Stimulated activated CD8-positive, alpha-beta memory T cell treated with anti-CD3 and anti-CD28 coated beads, Interleukin-7, amount 100 ng/mL, for 24 hours (primary cell): ENCODE measurements at regions not wholly inside any gene's neighbourhood (a gene's known extent, or its start where the extent isn't known, plus 50 kb on each side); places are given as distances from the start of the nearest gene placed in this dataset.

ENCODE experiments used
- DNase-seq: peaks from one replicate; pipeline ENCODE4 v3.0.0-alpha.2; 2020; ENCODE audit warnings: low read depth

DNA sequence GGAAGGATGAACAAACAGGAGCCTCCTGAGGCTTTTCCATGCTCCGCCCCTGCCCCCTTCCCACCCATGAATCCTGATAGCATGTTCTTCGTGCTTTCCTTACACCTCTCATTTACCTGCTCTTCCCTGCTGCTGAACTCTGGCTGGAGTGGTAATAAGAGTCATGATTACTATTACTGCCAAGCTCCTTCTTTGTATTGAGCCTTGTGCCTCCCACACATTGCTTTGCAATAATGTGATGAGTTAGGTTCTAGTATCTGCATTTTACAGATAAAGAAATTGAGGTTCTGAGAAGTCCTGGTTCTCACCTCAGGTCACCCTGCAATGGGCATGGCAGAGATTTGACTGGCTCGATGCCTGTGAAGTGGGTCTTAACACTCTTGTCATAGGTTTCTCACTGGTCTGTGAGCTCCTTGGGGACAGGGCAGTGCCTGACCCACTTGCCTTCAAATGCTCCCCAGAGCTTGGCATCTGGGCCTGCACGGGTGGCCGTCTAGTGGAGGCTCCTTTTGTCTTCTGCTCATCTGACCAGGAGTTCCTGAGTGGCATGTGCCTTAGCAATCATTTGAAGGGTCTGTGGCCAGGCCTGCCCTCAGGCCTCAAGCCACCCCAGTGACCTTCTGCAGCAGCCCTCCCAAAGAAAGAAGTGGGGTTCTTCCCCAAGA is 309.2 kb upstream of the ZMIZ1 start:
- DNase-seq: no peak

DNA sequence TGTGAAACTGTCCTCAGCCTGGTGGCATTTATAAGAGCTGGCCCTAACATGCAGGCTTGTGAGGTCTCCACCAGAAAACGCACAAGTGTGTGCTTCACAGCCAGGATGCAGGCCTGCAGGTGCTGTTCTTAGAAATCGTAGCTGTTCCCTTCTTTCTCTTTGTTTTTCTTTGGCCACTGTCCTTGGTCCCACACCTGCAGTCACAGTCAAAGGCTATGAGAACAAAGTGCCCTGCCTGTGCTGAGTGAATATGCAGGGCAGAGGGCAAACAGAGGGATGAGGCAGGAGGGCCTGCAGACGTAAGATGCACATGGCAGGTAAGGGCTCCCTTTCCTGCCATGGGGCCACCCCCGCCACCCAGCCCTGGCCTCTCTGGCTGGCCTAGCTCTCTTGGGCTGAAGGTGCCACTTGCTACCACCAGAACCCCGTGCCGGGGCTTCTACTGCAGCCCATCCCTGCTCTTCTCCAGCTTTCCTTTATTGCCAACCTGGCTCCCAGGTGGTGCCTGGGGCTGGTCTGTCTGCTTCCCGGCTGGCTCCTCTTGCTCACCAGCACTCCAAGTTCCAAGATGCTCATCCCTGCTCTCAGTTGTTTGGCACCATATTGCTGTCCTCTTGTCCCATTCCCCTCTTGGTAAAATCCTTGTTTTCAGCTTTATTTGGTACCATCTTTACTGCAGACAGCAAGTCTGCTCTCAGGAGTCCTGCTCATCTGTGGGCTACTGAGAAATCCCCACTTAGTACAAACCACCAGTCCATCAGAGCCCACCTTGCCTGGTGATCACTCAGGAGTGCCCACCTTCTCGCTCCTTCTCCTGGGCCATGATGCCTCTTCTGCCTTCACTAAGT is 308.1 kb upstream of the ZMIZ1 start:
- no peak for DNase-seq

DNA sequence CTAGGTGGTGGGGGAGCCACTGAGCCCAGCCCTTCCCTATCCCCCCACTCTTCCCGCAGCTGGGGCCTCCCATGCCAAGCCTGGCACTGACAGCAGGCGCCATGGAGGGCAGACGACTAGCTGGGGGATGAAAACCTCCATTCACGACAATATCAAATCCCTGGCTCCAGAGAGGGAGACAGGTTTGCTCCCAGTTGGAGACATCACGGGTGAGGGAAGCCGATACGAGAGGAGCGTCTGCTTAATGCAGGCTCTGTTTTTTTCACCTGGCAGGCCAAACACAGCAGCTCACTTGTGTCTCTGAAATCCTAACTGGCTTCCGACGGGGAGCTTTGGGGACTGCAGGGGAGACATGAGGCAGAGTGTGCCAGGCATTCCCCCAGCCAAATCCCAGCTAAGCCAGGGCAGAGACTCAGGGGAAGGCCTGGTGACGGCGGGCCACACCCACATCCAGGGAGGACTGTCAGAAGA is 307.4 kb upstream of the ZMIZ1 start:
- no peak for DNase-seq

DNA sequence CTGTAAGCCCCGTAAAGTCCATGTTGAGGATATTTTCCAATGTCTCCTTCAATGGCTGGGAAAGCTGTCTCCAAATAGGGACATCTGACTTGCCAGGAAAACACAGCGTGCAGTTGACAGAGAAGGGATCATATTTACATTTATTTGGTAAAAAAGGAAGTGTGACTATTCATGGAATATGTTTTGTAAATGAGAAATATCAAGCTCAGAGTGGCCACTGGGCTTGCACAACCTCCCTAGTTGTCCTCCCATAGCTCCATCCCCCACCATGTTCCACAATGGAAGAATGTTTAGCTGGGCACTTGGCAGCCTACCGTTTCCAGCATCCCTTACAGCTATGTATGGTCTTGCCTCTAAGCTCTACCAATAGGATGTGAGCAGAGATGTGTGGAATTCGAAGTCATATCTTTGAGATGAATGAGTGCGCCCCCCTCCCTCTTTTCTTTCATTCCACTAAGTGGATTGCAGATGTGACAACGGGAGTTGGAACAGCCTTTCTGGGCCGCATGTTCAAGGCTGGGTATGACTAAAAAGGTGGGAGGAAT is 306.6 kb upstream of the ZMIZ1 start:
- no peak for DNase-seq

DNA sequence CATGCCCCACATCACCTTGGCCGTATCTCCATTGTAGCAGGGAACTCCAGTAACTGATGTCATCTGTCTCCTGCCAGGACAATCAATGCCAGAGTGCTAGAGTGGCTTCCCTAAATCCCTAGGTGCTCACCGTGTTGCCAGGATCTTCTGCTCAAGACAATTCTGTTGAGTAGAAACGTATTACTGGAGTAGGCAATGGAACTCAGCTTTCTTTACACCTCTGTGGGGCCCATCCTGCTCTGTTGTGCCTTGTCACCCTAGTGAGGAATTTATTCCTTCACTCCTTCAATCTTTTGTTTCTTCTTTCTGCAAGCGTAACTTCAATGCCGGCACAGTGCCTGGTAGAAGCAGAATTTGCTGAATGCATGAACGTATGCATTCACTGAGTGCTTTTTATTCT is 305.5 kb upstream of the ZMIZ1 start:
- no peak for DNase-seq

DNA sequence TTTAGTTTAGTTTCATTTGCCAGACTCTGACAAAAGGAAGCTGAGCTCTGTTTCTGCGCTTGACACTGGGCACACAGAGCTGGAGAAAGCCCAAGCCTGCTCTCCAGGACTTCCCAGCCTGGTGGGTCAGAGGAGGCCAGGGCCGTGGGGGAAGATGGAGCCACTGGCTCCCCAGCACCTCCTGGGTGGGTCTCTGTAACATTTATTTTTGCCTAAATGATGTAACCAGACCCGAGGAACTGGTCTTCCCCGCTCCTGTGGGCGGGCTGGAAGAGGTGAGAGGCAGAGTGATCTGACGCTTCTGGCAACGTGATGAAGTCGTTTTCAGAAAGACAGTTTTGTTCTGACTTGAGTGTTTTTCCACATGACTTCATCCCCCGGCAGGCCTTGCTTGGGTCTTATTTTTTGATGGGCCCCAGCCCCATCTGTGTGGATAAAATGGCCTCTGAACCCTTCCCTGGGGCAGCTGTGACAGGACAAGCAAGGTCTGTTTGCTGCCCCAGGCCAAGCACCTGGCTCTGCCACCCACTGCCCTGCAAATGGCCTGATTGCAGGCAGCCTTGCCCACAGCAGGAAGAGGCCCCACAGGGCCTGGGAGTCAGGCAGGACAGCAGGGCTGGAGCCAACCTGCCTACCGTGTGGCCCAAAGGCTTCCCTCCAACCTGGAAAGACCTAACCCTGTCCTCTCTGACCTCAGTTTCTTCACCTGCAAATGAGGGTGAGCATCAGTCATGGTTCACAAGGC is 304.9 kb upstream of the ZMIZ1 start:
- DNase-seq: no peak

DNA sequence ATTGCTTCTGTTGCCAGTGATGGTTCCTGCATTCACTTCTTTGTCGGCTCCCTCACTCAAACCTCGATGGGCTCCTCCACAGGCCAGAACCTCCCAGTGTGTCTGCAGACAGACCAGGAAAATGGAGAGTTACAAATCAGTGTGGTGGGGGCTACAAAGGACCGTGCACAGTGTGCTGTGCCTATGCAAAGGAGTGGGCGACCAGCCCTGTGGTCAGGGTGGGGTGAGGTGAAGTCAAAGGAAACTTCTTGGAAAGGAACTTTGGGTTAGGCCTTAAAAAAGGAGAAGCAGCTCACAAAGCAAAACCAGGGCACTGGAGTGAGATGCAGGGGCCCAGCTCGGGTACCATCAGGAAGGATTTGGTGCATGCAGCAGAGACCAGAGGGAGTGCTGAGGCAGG is 304.3 kb upstream of the ZMIZ1 start:
- DNase-seq: no peak

DNA sequence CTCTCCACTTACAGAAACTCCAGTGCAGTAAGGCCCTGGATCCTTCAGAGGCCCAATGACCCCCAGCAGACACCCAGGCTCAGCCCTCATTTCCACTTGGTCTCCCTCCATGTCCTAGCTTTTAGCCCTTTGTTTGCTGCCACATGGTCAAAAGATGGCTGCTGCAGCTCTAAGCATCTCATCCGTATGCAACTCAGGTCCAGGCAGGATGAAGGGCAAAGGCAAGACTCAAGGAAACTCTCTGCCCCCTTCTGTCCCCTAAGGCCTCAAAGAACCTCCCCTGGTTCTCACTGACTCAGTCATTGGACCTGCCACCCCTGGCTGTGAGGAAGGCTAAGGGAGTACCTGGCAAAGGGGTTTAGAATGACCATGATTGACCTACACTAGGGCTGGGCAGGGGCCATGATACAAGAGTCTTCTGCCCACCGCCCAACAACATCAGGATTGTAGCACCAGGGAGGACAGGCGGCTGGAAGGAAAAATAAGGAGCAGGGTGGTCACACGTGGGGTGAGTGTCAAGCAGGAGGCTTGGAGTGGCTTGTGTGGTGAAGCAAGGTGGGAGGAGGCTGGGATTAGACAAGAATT is 303.8 kb upstream of the ZMIZ1 start:
- DNase-seq: no peak

DNA sequence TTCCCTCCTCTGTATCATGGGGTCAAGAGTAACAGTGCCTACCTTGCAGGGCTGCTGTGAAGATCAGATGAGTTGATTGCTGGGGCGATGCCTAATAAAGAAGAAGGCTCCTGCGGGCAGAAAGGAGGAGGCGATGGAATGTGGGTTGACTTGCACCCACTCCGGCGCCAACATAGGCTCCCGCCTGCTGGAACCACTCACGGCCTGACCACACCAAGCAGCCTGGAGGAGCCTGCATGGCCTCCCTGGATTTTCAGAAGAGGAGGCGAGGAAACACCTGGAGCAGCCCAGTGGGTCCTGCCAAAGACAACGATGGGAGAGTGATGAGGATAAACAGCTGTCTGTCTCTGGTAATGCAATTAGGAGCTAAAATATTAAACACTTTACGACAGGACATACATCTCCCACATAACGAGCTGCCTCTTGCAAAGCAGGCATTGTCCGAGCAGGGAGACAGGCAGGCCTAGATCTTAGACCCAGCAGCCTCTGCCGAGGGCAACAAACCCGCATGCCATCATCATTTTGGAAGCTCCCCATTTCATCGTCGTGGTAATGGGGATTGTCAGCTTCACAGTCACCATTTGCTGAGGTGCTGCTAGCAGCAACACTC is 302.9 kb upstream of the ZMIZ1 start:
- DNase-seq: no peak

DNA sequence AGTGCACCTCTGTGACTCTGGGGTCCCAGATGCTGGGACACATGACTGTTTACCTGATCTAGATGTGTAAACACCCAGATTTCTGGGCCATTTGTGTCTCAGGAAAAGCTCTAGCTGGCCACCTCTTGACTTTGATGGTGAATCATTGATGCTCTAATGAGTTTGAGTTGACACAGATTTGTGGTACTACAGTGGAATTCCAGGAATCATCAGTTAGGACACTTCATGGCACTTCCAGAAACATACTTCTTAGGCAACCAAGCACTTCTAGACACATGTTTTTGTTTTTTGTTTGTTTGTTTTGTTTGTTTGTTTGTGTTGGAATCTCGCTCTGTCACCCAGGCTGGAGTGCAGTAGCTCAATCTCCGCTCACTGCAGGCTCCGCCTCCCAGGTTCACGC is 302.2 kb upstream of the ZMIZ1 start:
- DNase-seq: no peak

DNA sequence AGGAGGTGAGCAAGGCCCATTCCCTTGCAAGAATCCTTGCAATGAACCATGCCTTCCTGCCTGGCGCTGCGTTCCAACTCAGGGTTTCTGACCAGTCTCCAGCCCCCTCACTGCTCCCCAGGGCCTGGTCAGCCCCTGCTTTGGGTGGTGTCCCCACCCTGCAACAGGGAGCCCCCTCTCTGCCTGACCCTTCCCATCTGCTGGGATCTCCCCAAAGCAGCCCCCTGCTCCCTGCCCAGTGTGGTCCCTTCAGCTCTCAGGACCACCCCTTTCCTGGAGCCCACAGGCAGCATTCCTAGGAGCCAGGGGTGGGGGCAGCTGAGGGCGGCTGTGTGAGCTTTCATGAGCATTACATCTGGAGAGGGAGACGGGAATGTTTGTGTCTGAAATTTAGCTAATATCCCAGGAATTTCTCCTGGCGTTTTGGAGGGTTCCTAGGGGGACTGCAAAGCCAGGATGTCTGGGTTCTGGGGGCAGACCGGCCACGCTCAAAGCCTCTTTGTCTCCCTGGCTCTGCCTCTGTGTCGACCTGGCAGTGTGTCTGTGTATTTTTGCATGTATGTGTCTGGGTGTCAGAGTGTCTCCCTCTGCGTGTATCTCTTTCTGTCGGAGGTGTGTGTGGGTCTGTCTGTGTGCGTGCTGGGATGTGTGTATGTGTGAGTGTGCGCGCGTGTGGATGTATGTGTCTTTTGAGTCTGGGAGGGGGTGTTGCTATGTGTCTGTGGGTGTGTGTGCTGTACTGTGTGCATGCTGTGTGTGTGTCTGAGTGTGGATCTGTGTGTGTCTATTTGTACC is 300.5 kb upstream of the ZMIZ1 start:
- DNase-seq: no peak

DNA sequence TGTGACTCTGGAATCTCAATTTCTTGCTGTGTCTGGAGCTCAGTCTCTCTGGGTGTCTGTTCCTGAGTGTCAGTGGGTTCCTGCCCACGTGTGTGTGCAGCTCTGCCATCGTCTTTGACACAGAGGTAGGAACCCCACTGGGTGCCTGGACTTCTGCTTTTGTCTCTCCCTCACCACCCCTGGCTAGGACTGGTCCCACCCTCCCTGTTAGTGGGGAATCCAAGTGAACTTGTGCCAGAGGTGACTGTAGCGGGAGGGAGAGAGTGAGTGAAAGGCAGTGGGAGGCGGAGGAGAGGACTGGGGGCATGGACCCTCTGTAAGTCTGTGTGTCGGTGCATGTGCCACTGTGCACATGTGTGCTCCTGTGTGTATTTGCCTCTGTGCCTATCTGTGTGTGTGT is 299.9 kb upstream of the ZMIZ1 start:
- no peak for DNase-seq

DNA sequence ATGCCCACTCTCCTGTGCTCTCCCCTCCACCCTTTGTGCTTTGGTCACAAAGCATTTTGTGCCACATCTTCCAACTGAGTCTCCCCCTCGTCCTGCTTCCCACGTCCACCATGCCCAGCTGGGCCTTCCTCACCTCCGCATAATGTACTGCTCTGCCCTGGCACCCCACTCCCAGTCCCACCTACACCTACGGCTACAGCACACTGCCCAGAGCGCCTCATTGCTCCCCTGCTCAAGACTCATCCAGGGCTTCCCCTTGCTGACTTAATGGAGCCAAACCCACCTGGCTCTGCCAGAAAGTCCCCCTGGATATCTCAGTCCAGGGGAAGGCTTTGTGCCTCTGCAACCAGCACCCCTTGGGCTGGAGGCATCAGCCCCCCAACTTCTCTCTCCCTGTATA is 299.2 kb upstream of the ZMIZ1 start:
- no peak for DNase-seq

DNA sequence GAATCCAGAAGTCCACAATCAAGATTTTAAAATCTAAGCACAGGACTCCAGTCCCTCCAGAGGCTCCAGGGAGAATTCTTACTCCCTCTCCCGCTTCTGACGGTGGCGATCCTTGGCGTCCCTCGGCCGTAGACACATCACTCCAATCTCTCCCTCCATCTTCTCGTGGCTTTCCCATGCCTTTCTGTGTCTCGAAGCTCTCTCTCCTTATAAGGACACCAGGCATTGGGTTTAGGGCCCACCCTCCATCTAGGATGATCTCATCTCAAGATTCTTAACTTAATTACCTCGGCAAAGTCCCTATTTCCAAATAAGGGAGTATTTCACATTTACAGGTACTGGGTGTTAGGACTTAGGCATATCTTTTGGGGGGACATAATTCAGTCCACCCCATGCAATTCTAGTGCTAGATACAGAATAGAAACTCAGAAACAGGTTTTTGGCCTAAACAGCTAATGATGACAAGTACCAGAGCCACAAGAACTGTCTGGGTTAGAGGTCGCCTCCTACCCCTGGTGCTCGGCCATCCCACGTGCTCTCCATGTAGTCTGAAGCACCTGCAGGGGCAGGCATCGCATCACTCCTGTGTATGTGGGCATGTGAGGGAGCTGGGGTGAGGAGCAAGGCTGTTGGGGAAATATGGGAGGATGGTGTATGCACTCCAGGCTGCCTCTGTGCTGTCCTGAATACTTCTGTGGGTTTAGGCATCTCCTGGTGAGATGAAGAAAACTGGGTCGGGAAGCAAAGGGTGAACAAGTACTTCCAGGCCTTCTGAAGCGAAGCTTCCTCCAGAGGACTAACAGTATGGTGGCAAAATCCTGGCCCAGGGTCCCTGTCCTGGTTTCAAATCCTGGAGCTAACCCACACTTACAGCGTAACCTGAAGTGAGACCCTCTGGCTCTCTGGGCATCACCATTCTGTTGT is 298.3 kb upstream of the ZMIZ1 start:
- DNase-seq: no peak

DNA sequence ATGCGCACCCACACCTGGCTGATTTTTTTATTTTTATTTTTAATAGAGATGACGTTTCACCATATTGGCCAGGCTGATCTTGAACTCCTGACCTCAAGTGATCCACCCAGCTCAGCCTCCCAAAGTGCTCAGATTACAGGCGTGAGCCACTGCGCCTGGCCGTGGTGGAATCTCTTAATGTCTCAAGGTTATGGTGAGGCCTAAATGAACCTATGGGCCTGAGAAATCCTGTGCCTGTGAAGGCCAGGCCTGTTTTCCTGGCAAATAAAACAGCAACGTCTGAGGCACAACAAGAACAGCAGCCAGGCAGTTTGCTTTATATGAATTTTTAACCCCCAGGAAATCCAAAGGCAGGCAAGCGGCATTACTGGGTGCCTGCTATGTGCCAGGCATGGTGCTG is 297.5 kb upstream of the ZMIZ1 start:
- DNase-seq: no peak

DNA sequence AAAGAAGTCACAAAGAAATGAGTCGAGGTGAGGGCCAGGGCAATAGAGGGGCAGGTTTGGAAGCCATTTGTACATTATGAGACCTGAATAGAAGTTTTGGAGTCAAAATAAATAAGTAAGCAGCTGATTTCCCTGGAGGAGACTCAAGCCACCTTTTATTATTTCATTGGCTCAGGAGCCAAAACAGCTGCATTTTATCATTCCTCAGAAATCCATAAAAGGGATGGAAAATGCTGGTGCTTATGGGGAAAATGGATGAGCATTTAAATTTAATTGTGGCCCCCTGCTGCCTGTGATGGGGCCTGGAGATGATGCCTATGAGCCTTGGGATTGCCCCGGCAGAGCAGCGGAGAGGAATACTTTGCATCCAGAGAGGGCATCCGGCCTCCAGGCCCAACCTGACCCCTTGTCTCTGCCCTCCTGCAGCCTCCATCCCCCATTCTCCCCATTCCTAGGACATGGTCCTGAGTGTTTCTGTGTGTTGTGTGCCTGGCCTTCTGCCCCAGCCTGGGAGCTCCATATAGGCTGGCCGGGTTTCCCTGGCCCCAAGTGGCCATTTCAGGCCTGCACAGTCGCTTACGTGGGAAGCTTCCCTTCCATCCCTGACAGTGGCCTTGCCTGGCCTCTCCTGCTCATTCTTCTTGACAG is 296.8 kb upstream of the ZMIZ1 start:
- DNase-seq: no peak

DNA sequence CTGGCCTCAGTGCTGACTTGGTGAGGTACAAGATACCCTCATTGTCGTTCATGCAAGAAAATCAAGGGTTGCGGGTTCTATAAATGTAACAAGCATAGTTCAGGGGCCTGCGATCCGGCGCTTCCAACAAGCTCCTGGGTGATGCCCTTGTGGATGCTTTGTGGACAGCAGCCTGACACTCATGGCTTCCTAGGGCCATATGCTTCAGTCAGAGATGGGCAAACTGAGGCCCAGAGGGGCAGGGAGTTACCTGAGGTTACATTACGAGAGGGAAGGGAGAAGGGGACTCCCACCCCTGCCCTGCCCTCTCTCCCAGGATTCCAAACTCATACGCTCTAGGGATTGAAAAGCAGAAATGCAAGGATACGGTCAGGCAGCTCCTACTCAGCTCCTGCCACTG is 296.3 kb upstream of the ZMIZ1 start:
- DNase-seq: no peak

DNA sequence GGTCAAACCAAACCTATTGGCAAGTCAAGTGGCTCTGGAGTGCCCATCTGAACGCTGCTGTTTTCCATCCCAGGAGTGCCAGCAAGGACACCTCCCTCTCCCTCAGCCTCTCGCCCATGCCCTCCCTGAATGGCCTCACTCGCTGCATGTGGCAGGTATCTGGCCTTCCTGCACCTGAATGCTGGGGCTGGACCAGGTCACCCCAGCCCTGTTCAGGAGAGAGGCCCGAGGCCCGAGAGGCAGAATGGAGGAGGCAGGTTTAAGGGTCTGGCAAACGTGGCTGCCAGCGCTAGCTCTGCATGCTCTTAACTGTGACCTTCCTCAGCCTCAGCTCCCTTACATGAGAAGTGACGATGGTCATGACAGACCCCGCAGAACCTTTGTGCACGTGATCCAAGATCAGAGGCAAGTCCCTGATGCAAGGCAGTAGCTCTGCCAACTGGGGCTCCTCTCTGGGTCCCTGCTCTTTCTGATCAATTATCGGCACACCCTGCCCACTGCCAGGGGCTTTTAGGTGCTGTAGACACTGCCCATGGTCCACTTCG is 295.7 kb upstream of the ZMIZ1 start:
- DNase-seq: no peak

DNA sequence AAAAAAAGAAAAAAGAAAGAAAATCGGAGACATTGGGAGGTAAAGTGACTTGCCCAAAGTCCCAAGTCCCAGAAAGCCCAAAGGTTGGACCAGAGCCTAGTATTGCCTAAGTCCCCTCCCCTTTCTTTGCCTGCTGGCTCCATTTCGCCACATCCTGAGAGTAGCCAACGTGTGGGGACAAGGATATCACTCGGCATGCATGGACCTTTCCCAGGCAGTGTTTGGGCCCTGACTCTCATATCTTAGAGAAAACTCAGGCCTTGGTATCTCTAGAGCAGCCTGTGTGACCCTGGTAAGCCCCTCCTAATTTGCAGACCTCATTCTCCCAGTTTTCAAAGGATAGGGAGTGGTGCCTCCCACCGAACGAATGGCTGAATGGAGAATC is 294.2 kb upstream of the ZMIZ1 start:
- DNase-seq: no peak
